ENCODE measurements at regions not wholly inside any gene's neighbourhood (a gene's known extent, or its start where the extent isn't known, plus 50 kb on each side); places are given as distances from the start of the nearest gene placed in this dataset.
A peak's percentile ranks its signal among the peaks of the same experiment; 100 is the strongest.

DNA sequence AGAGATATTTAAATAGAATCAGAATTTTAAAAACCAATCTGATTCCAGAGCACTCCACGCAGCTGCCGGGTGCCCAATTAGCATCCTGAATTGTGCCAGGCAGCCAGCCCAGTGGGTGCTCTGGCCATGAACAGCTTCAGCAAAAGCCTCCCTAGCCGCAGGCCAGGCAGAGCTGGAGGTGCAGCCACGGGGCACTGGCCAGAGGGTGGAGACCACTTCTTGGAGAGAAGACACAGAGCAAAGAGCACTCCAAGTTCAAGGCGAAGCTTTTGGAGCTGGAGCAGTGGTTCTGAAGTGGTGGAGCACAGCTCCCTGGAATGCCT is 475.6 kb upstream of the PROK2 start:
- H3K4me3 ChIP-seq (ENCODE audit: low read depth, low read length): no peak overlapping the region
- TF ChIP-seq, protein P1, sequence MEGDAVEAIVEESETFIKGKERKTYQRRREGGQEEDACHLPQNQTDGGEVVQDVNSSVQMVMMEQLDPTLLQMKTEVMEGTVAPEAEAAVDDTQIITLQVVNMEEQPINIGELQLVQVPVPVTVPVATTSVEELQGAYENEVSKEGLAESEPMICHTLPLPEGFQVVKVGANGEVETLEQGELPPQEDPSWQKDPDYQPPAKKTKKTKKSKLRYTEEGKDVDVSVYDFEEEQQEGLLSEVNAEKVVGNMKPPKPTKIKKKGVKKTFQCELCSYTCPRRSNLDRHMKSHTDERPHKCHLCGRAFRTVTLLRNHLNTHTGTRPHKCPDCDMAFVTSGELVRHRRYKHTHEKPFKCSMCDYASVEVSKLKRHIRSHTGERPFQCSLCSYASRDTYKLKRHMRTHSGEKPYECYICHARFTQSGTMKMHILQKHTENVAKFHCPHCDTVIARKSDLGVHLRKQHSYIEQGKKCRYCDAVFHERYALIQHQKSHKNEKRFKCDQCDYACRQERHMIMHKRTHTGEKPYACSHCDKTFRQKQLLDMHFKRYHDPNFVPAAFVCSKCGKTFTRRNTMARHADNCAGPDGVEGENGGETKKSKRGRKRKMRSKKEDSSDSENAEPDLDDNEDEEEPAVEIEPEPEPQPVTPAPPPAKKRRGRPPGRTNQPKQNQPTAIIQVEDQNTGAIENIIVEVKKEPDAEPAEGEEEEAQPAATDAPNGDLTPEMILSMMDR (IDR thresholded peaks at IDR 0.05; ENCODE audit: low read depth, low read length): no peak
- no peak for TF ChIP-seq MYC (IDR thresholded peaks at IDR 0.05; ENCODE audit: low read depth, low read length)
- no peak for TF ChIP-seq POLR2A (IDR thresholded peaks at IDR 0.05; ENCODE audit: extremely low read depth, insufficient read length)
- TF ChIP-seq, protein P2, sequence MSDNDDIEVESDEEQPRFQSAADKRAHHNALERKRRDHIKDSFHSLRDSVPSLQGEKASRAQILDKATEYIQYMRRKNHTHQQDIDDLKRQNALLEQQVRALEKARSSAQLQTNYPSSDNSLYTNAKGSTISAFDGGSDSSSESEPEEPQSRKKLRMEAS (IDR thresholded peaks at IDR 0.05; ENCODE audit: low read depth, low read length): no peak
- DNase-seq (ENCODE audit: low read depth): no peak

DNA sequence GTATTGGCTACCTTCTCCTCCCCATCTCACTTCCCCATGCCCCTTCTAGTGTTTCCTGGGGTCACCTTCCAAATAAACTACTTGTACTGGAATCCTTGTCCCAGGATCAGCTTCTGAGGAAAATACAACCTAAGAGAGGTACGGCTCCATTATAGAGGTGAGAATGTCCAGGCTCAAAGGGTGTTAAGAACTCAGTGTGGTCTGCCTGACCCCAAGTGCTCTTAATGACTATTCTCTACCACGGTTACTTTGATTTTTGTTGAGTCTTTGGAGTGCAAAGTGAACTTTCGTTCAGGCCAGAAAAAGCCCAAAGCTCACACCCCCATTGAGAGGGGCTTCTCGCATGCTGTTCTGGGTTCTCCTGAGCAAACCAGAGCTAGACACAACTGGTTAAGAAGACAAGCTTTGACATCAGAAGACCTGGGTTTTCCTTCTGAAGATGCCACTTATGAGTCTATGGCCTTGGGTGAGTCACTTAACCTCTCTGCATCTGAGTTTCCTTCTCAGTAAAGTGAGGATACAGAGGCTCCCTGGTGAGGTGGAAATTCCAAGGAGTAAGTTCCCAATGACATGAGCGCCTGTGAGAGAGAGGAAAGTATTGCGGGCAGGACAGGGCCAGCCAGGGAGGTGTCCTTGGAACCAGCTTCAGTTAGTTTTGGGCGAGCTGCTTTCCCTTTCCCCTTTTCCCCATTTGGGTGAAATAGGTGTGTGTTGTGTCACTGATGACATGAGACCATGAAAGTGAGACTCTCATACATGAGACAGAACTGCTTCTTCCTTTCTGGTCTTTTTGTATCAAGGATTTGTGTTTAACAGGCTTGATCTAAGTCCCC is 475.0 kb upstream of the PROK2 start:
- no peak for DNase-seq (ENCODE audit: low read depth)
- TF ChIP-seq POLR2A (IDR thresholded peaks at IDR 0.05; ENCODE audit: extremely low read depth, insufficient read length): no peak
- no peak for TF ChIP-seq MYC (IDR thresholded peaks at IDR 0.05; ENCODE audit: low read depth, low read length)
- TF ChIP-seq, protein P1 (IDR thresholded peaks at IDR 0.05; ENCODE audit: low read depth, low read length): no peak
- TF ChIP-seq, protein P2 (IDR thresholded peaks at IDR 0.05; ENCODE audit: low read depth, low read length): no peak
- no peak overlapping the region for H3K4me3 ChIP-seq (ENCODE audit: low read depth, low read length)

DNA sequence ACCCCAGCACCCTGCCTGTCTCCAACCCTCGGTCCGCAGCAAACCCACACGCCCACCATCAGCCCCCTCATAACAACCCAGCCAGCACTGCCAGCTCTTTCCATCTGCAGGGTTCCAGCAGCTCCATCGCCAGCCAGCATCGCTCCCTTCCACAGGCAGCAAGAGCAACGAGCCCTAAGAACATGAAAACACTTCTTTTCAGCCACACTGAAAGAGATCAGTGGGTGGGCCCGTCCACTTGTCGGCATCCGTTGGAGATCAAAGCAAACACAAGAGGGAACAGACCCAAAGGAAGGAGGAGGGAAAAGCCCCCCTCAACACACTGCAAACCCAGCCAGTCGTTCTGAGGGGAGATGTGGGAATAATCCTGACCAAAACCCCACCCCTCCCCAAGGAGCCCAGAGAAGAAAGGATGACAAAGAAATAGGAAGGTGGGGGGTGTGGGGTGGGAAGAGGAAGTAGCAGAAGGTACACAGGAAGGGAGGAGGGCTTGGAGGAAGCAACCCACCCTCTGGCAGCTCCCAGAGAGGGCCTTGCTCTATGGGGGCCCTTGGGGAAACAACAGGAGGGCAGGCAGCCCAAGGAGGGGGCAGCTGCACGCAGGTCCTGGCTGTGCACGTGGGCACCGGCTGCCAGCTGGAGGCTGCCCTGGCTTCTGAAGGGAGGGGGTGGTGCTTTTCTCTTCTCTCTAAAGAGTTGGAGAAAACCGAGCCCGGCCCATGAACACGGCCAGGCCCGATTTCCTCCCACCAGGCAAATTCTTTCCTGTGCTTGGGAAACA is 473.6 kb upstream of the PROK2 start:
- TF ChIP-seq, protein P1 (IDR thresholded peaks at IDR 0.05; ENCODE audit: low read depth, low read length): no peak
- TF ChIP-seq MYC (IDR thresholded peaks at IDR 0.05; ENCODE audit: low read depth, low read length): no peak
- TF ChIP-seq, protein P2 (IDR thresholded peaks at IDR 0.05; ENCODE audit: low read depth, low read length): no peak
- no peak for TF ChIP-seq POLR2A (IDR thresholded peaks at IDR 0.05; ENCODE audit: extremely low read depth, insufficient read length)
- peak; percentile 41 for DNase-seq (ENCODE audit: low read depth)
- no peak overlapping the region for H3K4me3 ChIP-seq (ENCODE audit: low read depth, low read length)

DNA sequence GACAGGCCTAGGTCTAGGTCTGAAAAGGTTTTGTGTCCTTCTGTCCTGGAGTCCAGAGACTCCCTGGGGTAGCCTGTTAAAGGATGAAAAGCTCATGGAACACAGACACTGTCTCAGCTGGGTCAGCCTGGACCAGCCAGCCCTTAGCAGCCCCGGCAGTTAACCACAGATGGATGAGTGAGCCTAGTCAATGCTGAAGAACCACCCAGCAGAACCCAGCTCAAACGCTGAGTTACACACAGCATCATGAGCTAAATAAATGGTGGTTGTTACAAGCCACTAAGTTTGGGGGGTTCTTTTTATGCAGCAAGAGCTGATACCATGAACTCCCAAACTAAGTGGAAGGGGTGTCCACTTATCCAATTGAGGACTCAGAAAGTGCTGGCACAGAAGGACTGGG is 472.8 kb upstream of the PROK2 start:
- TF ChIP-seq MYC (IDR thresholded peaks at IDR 0.05; ENCODE audit: low read depth, low read length) (no peak), POLR2A (IDR thresholded peaks at IDR 0.05; ENCODE audit: extremely low read depth, insufficient read length) (no peak)
- TF ChIP-seq, protein P1 (IDR thresholded peaks at IDR 0.05; ENCODE audit: low read depth, low read length): no peak
- TF ChIP-seq, protein P2 (IDR thresholded peaks at IDR 0.05; ENCODE audit: low read depth, low read length): no peak
- no peak for DNase-seq (ENCODE audit: low read depth)
- H3K4me3 ChIP-seq (ENCODE audit: low read depth, low read length): no peak overlapping the region

DNA sequence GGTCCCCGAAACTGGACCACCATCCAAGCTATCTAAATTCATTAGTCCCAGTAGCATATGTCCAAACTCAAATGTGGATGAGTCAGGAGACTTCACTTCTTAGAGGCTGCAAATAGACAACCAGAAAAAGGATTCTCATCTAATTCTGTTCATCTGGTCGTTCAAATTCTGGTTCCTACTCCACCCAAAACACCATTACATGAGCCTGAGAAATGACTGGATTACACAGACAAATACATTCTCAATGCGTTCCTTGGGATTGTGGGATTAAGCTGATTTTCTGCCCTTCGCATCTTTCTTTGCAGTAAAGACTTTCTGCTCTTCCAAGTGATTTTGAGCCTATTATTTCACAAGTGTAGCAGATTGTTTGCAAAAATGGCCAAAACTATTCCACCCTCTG is 472.3 kb upstream of the PROK2 start:
- H3K4me3 ChIP-seq (ENCODE audit: low read depth, low read length): no peak overlapping the region
- no peak for DNase-seq (ENCODE audit: low read depth)
- TF ChIP-seq POLR2A (IDR thresholded peaks at IDR 0.05; ENCODE audit: extremely low read depth, insufficient read length) (no peak), MYC (IDR thresholded peaks at IDR 0.05; ENCODE audit: low read depth, low read length) (no peak)
- TF ChIP-seq, protein P2 (IDR thresholded peaks at IDR 0.05; ENCODE audit: low read depth, low read length): no peak
- TF ChIP-seq, protein P1 (IDR thresholded peaks at IDR 0.05; ENCODE audit: low read depth, low read length): no peak
